WTC11 (cell line): ENCODE measurements at regions not wholly inside any gene's neighbourhood (a gene's known extent, or its start where the extent isn't known, plus 50 kb on each side); places are given as distances from the start of the nearest gene placed in this dataset.

Source experiments
- ESRRA ChIP-seq: sonication (generic); formaldehyde crosslinking; IDR thresholded peaks from 2 replicates; pipeline ENCODE4 v1.8.1; 2022; ENCODE audit warnings: mild to moderate bottlenecking, missing genetic modification reagents, borderline replicate concordance
- GTF2I ChIP-seq: fragments of 250-450 bp; sonication (Bioruptor Pico); conservative IDR thresholded peaks from 2 replicates; pipeline ENCODE4 v1.4.0; 2021; ENCODE audit warnings: mild to moderate bottlenecking
- HMGXB4 ChIP-seq: sonication (generic); formaldehyde crosslinking; IDR thresholded peaks from 2 replicates; pipeline ENCODE4 v1.8.1; 2023; ENCODE audit warnings: mild to moderate bottlenecking, moderate library complexity, missing genetic modification reagents
- MAX ChIP-seq: sonication (generic); formaldehyde crosslinking; IDR thresholded peaks from 2 replicates; pipeline ENCODE4 v1.8.0; 2022; ENCODE audit warnings: mild to moderate bottlenecking, missing genetic modification reagents
- TF ChIP-seq, protein P1 (sequence below): fragments of 200-600 bp; IDR thresholded peaks from 2 replicates; pipeline ENCODE4 v1.8.0; 2022; ENCODE audit warnings: antibody characterized with exemption
- TF ChIP-seq, protein P2 (sequence below): sonication (generic); formaldehyde crosslinking; conservative IDR thresholded peaks from 2 replicates; pipeline ENCODE4 v1.8.1; 2023; ENCODE audit warnings: mild to moderate bottlenecking, low read depth, missing genetic modification reagents, moderate library complexity

GRCh38 chrX:102995316-102995715, 58.2 kb downstream of the RAB40AL start:
- TF ChIP-seq, protein P1, sequence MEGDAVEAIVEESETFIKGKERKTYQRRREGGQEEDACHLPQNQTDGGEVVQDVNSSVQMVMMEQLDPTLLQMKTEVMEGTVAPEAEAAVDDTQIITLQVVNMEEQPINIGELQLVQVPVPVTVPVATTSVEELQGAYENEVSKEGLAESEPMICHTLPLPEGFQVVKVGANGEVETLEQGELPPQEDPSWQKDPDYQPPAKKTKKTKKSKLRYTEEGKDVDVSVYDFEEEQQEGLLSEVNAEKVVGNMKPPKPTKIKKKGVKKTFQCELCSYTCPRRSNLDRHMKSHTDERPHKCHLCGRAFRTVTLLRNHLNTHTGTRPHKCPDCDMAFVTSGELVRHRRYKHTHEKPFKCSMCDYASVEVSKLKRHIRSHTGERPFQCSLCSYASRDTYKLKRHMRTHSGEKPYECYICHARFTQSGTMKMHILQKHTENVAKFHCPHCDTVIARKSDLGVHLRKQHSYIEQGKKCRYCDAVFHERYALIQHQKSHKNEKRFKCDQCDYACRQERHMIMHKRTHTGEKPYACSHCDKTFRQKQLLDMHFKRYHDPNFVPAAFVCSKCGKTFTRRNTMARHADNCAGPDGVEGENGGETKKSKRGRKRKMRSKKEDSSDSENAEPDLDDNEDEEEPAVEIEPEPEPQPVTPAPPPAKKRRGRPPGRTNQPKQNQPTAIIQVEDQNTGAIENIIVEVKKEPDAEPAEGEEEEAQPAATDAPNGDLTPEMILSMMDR = no peak
- TF ChIP-seq MAX = no peak
- no peak for TF ChIP-seq HMGXB4 (CRISPR knock-in tag)
- TF ChIP-seq ESRRA (CRISPR knock-in tag) = no peak
- TF ChIP-seq, protein P2, sequence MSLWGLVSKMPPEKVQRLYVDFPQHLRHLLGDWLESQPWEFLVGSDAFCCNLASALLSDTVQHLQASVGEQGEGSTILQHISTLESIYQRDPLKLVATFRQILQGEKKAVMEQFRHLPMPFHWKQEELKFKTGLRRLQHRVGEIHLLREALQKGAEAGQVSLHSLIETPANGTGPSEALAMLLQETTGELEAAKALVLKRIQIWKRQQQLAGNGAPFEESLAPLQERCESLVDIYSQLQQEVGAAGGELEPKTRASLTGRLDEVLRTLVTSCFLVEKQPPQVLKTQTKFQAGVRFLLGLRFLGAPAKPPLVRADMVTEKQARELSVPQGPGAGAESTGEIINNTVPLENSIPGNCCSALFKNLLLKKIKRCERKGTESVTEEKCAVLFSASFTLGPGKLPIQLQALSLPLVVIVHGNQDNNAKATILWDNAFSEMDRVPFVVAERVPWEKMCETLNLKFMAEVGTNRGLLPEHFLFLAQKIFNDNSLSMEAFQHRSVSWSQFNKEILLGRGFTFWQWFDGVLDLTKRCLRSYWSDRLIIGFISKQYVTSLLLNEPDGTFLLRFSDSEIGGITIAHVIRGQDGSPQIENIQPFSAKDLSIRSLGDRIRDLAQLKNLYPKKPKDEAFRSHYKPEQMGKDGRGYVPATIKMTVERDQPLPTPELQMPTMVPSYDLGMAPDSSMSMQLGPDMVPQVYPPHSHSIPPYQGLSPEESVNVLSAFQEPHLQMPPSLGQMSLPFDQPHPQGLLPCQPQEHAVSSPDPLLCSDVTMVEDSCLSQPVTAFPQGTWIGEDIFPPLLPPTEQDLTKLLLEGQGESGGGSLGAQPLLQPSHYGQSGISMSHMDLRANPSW (CRISPR knock-in tag) = no peak
- no peak for TF ChIP-seq GTF2I (CRISPR knock-in tag)
